OCI-LY7 (cell line): ENCODE measurements at regions not wholly inside any gene's neighbourhood (a gene's known extent, or its start where the extent isn't known, plus 50 kb on each side); places are given as distances from the start of the nearest gene placed in this dataset.
"Not testable (repeated sequence)": the region's sequence is repeated elsewhere in the genome, so short reads cannot be mapped to it uniquely, and the experiment has no call there.

Experiments used
- BruUV-seq: library from RNA; stranded (reverse); fragments of 400-500 nt; replicated peaks from 2 replicates; lab custom pipeline; 2021; lab: Mats Ljungman, UMichigan
- CTCF ChIA-PET: fragments of 300-600 bp; sonication (Branson Sonifier 250); formaldehyde crosslinking; loops from one replicate; lab custom pipeline; 2022; ENCODE audit warnings: antibody characterized with exemption; ENCODE audit not compliant: unreplicated experiment; lab: Charles Lee
- POLR2A ChIA-PET: fragments of 300-600 bp; sonication (Branson Sonifier 250); formaldehyde crosslinking; loops from one replicate; lab custom pipeline; 2022; ENCODE audit warnings: antibody characterized with exemption; lab: Charles Lee
- DNase-seq: peaks from one replicate; pipeline ENCODE4 v3.0.0-alpha.2; 2015; ENCODE audit warnings: low spot score
- H2AFZ ChIP-seq: fragments of 200-600 bp; sonication (generic), shearing (Covaris generic); 2 replicates; pipeline ENCODE4 v1.6.1; 2014; ENCODE audit warnings: mild to moderate bottlenecking, antibody characterized with exemption, low read length, moderate library complexity
- H3K27ac ChIP-seq: fragments of 200-600 bp; sonication (generic); 2 replicates; pipeline ENCODE4 v1.5.1; 2014; ENCODE audit warnings: mixed run types, low read depth, mild to moderate bottlenecking, moderate library complexity, low read length, inconsistent platforms; ENCODE audit not compliant: poor library complexity, severe bottlenecking
- H3K36me3 ChIP-seq: fragments of 200-600 bp; sonication (generic); 2 replicates; pipeline ENCODE4 v1.6.1; 2014; ENCODE audit warnings: mild to moderate bottlenecking, antibody characterized with exemption, low read length, moderate library complexity, mixed read lengths; ENCODE audit not compliant: insufficient read depth
- H3K4me1 ChIP-seq: fragments of 200-600 bp; sonication (generic); 2 replicates; pipeline ENCODE4 v1.5.1; 2014; ENCODE audit warnings: mild to moderate bottlenecking, low read length; ENCODE audit not compliant: insufficient read depth, poor library complexity, severe bottlenecking
- H3K4me2 ChIP-seq: fragments of 200-600 bp; sonication (generic); 2 replicates; pipeline ENCODE4 v1.6.1; 2014; ENCODE audit warnings: mild to moderate bottlenecking, low read length
- H3K4me3 ChIP-seq: fragments of 200-600 bp; sonication (generic); 2 replicates; pipeline ENCODE4 v1.5.1; 2014; ENCODE audit warnings: mild to moderate bottlenecking, low read depth, low read length; ENCODE audit not compliant: poor library complexity, severe bottlenecking
- H3K79me2 ChIP-seq: fragments of 200-600 bp; sonication (generic); 2 replicates; pipeline ENCODE4 v1.6.1; 2016; ENCODE audit warnings: low read depth, mild to moderate bottlenecking, low read length, moderate library complexity, mixed read lengths; ENCODE audit not compliant: insufficient read depth
- H3K9me2 ChIP-seq: fragments of 200-600 bp; sonication (generic); 2 replicates; pipeline ENCODE4 v1.6.1; 2016; ENCODE audit warnings: mild to moderate bottlenecking, low read length, mixed read lengths; ENCODE audit not compliant: insufficient read depth
- H3K9me3 ChIP-seq: fragments of 200-600 bp; sonication (generic); 2 replicates; pipeline ENCODE4 v1.6.1; 2014; ENCODE audit warnings: mild to moderate bottlenecking, mixed run types, low read length, mixed read lengths
- H4K20me1 ChIP-seq: fragments of 200-600 bp; sonication (generic); 2 replicates; pipeline ENCODE4 v1.6.1; 2014; ENCODE audit warnings: mild to moderate bottlenecking, antibody characterized with exemption, low read length, moderate library complexity, mixed read lengths; ENCODE audit not compliant: insufficient read depth
- CTCF ChIP-seq: fragments of 200-600 bp; sonication (generic); conservative IDR thresholded peaks from 2 replicates; pipeline ENCODE4 v1.5.1; 2014; ENCODE audit warnings: mild to moderate bottlenecking, antibody characterized with exemption, low read length, moderate library complexity, mixed read lengths
- EZH2phosphoT487 ChIP-seq: fragments of 200-600 bp; sonication (generic); IDR thresholded peaks from 2 replicates; pipeline ENCODE4 v1.6.1; 2018; ENCODE audit warnings: low read depth, borderline replicate concordance, mild to moderate bottlenecking, mixed run types, antibody characterized with exemption, low read length, moderate library complexity, mixed read lengths
- intact Hi-C: fragments of 100-400 bp; cut with micrococcal nuclease; formaldehyde crosslinking; loops from one replicate; pipeline ENCODE4 v1.10.0; 2022; ENCODE audit not compliant: unreplicated experiment

GRCh38 chrX:40530509-40530908, 50.3 kb upstream of the ATP6AP2 start:
- Histone ChIP-seq H3K79me2 (no peaks in the 10 kb centered on the region), H3K4me1 (no peaks in the 10 kb centered on the region), H3K9me2 (no peaks in the 10 kb centered on the region), H3K9me3 (no peaks in the 10 kb centered on the region), H2AFZ (no peak overlapping the region), H3K36me3 (no peaks in the 10 kb centered on the region), H3K4me2 (no peak overlapping the region), H3K27ac (no peak overlapping the region), H4K20me1 (no peaks in the 10 kb centered on the region), H3K4me3 (no peak overlapping the region)
- ChIA-PET POLR2A (interaction anchor here (0.7 kb wide), 1 partner anchor 1076 kb away, joined by 3 read pairs; no protein-coding TSS in a partner anchor), CTCF (no interaction called here)
- BruUV-seq = no TSS peak
- DNase-seq = no peak
- intact Hi-C loops = no loop called here
- no peak for TF ChIP-seq EZH2phosphoT487
- no peak for TF ChIP-seq CTCF

- no peaks in the 10 kb centered on the region for H3K36me3 ChIP-seq
- H3K9me2 ChIP-seq = no peaks in the 10 kb centered on the region
- no peaks in the 10 kb centered on the region for H3K9me3 ChIP-seq
- DNase-seq = no peak
- ChIA-PET CTCF (no interaction called here), POLR2A (no interaction called here)
- H3K4me2 ChIP-seq = no peak overlapping the region
- H3K27ac ChIP-seq = no peak overlapping the region
- H4K20me1 ChIP-seq = no peaks in the 10 kb centered on the region
- H2AFZ ChIP-seq = no peak overlapping the region
- no TSS peak for BruUV-seq
- intact Hi-C loops = no loop called here
- TF ChIP-seq CTCF (no peak), EZH2phosphoT487 (no peak)
- H3K79me2 ChIP-seq = no peaks in the 10 kb centered on the region
- no peaks in the 10 kb centered on the region for H3K4me1 ChIP-seq
- no peak overlapping the region for H3K4me3 ChIP-seq
These were observed 53.2 kb upstream of the ATP6AP2 start for GRCh38 chrX:40527543-40527942.

- Histone ChIP-seq H3K4me3 (no peak overlapping the region), H3K9me2 (no peaks in the 10 kb centered on the region), H3K27ac (no peak overlapping the region), H3K79me2 (no peaks in the 10 kb centered on the region), H4K20me1 (no peaks in the 10 kb centered on the region), H3K4me1 (no peaks in the 10 kb centered on the region), H3K9me3 (no peaks in the 10 kb centered on the region), H3K36me3 (no peaks in the 10 kb centered on the region), H2AFZ (no peak overlapping the region), H3K4me2 (no peak overlapping the region)
- ChIA-PET CTCF (no interaction called here), POLR2A (no interaction called here)
- BruUV-seq = no TSS peak
- DNase-seq = no peak
- intact Hi-C loops = no loop called here
- no peak for TF ChIP-seq EZH2phosphoT487
- TF ChIP-seq CTCF = no peak
These were observed 54.4 kb upstream of the ATP6AP2 start for GRCh38 chrX:40526412-40526811.

- H3K27ac ChIP-seq, H3K36me3 ChIP-seq, BruUV-seq, H3K9me3 ChIP-seq, H3K4me1 ChIP-seq, CTCF ChIA-PET, POLR2A ChIA-PET, H3K9me2 ChIP-seq, H3K4me2 ChIP-seq, H2AFZ ChIP-seq, intact Hi-C loops, H3K79me2 ChIP-seq, H4K20me1 ChIP-seq, DNase-seq, H3K4me3 ChIP-seq: not testable (repeated sequence)
These were observed 54.9 kb upstream of the ATP6AP2 start for GRCh38 chrX:40525901-40526300.
